ENCODE measurements at regions not wholly inside any gene's neighbourhood (a gene's known extent, or its start where the extent isn't known, plus 50 kb on each side); places are given as distances from the start of the nearest gene placed in this dataset.
"Not testable (repeated sequence)": the region's sequence is repeated elsewhere in the genome, so short reads cannot be mapped to it uniquely, and the experiment has no call there.

DNA sequence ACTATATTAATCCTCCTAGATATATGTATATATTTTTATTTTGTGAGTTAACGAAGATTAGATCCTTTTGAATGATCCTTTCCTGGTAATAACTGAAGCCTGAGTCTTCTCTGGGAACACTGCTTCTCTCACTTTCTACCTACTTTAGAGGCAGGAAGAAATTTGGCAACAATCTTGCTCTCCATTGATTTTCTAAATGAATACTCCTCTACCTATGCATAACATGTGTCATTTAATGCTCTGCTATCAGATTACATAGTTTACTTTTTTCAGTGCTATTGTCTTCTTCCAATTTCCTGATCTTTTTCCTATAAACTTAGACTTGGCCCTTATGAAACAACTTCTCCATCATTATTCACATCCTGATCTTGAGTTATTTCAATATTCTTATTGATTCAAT, 60.4 kb upstream of the PDHA2 start:
- H3K4me3 ChIP-seq (ENCODE audit: low read length): no peak overlapping the region
- H3K36me3 ChIP-seq (ENCODE audit: control insufficient read depth, insufficient read depth, low read length): no peaks in the 10 kb centered on the region
- H3K9ac ChIP-seq (ENCODE audit: low read length): no peak overlapping the region
- no peaks in the 10 kb centered on the region for H3K4me1 ChIP-seq (ENCODE audit: control insufficient read depth, insufficient read depth, low read length)
- H3K27me3 ChIP-seq (ENCODE audit: control insufficient read depth, insufficient read depth, low read length): no peaks in the 10 kb centered on the region
- no peak overlapping the region for H3K27ac ChIP-seq (ENCODE audit: low read depth, low read length)

DNA sequence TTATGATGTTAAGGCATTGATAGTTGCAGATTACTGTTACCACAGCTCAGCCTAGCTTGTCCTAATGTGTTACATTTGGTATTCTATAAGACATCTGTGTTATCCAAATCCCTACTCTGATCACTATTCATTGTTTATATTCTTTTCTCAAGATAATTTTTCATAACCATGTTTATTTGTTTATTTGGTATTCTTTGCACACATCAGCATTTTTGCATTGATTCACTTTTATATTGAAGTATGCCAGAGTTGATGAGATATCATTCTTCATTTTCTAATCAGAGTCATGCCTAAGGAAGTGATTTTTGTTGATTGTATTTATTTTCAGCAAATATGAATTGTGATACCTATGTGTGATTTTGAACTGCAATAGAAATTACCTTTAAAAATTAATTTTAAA, 61.2 kb upstream of the PDHA2 start:
- Histone ChIP-seq H3K9ac (ENCODE audit: low read length) (no peak overlapping the region), H3K27ac (ENCODE audit: low read depth, low read length) (no peak overlapping the region), H3K36me3 (ENCODE audit: control insufficient read depth, insufficient read depth, low read length) (no peaks in the 10 kb centered on the region), H3K27me3 (ENCODE audit: control insufficient read depth, insufficient read depth, low read length) (no peaks in the 10 kb centered on the region), H3K4me3 (ENCODE audit: low read length) (no peak overlapping the region), H3K4me1 (ENCODE audit: control insufficient read depth, insufficient read depth, low read length) (no peaks in the 10 kb centered on the region)

DNA sequence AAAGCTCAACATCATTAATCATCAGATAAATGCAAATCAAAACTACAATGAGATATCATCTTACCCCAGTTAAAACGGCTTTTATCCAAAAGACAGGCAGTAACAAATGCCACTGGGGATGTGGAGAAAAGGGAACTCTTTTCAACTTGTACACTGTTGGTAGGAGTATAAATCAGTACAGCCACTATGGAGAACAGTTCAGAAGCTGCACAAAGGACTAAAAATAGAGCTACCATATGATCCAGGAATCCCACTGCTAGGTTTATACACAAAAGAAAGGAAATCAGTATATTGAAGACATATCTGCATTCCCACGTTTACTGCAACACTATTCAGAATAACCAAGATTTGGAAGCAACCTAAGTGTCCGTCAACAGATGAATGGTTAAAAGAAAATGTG, 69.3 kb upstream of the PDHA2 start:
- H3K4me1 ChIP-seq (ENCODE audit: control insufficient read depth, insufficient read depth, low read length); H3K4me3 ChIP-seq (ENCODE audit: low read length); H3K9ac ChIP-seq (ENCODE audit: low read length); H3K27ac ChIP-seq (ENCODE audit: low read depth, low read length); H3K27me3 ChIP-seq (ENCODE audit: control insufficient read depth, insufficient read depth, low read length); H3K36me3 ChIP-seq (ENCODE audit: control insufficient read depth, insufficient read depth, low read length): not testable (repeated sequence)

DNA sequence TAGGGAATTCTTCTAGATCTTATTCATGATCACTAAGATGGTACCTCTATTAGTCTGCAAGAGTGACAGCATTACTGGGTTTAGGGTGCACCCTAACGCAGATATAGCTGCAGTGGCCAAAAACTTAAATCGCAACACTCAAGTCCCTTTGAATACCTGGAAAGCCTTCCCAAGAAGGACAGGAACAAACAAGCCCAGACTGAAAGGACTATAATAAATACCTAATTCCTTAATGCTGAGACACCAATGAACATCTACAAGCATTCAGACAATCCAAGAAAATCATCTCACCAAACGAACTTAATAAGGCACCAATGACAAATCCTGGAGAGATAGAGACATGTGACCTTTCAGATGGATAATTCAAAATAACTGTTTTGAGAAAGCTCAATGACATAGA, 74.9 kb upstream of the PDHA2 start:
- no peaks in the 10 kb centered on the region for H3K4me1 ChIP-seq (ENCODE audit: control insufficient read depth, insufficient read depth, low read length)
- H3K27me3 ChIP-seq (ENCODE audit: control insufficient read depth, insufficient read depth, low read length): no peaks in the 10 kb centered on the region
- no peak overlapping the region for H3K9ac ChIP-seq (ENCODE audit: low read length)
- H3K4me3 ChIP-seq (ENCODE audit: low read length): no peak overlapping the region
- H3K27ac ChIP-seq (ENCODE audit: low read depth, low read length): no peak overlapping the region
- no peaks in the 10 kb centered on the region for H3K36me3 ChIP-seq (ENCODE audit: control insufficient read depth, insufficient read depth, low read length)

DNA sequence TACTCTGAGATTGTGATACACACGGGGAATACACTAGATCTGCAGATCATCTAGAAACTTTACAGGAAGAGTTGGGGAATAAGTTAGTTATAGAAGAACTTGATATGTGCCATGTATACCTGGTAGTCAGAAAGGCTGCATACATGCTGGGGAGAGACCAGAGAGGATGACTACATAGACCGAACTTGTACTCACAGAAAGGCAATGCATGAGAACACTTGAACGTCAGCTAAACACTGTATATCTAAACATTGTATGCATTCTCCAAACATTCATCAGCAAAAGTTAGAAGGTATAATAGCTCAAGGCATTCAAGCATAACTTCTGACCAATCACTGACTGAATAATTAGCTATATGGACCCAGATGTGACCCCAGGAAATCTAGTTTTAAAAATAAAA, 78.0 kb upstream of the PDHA2 start:
- Histone ChIP-seq H3K4me1 (ENCODE audit: control insufficient read depth, insufficient read depth, low read length) (no peaks in the 10 kb centered on the region), H3K4me3 (ENCODE audit: low read length) (no peak overlapping the region), H3K27me3 (ENCODE audit: control insufficient read depth, insufficient read depth, low read length) (no peaks in the 10 kb centered on the region), H3K36me3 (ENCODE audit: control insufficient read depth, insufficient read depth, low read length) (no peaks in the 10 kb centered on the region), H3K9ac (ENCODE audit: low read length) (no peak overlapping the region), H3K27ac (ENCODE audit: low read depth, low read length) (no peak overlapping the region)

DNA sequence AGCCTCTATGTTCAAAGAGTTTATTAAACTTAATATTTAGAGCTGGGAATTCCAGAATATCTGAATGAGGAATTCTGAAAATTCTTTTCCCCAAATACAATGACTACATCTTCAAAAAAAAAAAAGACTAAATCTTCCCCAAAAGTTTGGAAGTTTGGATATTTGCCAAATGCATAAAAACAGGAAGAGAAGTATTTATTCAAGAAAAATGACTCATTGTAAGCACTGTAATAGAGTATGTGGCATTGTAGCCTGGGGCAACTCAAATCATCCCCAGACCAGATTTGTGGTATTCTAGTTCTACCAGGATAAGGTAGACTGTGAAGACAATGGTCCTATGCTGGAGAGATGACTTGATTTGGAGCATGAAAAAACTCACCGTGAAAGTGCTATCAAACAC, 78.5 kb upstream of the PDHA2 start:
- H3K36me3 ChIP-seq (ENCODE audit: control insufficient read depth, insufficient read depth, low read length): no peaks in the 10 kb centered on the region
- H3K9ac ChIP-seq (ENCODE audit: low read length): no peak overlapping the region
- no peak overlapping the region for H3K27ac ChIP-seq (ENCODE audit: low read depth, low read length)
- no peaks in the 10 kb centered on the region for H3K4me1 ChIP-seq (ENCODE audit: control insufficient read depth, insufficient read depth, low read length)
- H3K27me3 ChIP-seq (ENCODE audit: control insufficient read depth, insufficient read depth, low read length): no peaks in the 10 kb centered on the region
- no peak overlapping the region for H3K4me3 ChIP-seq (ENCODE audit: low read length)

DNA sequence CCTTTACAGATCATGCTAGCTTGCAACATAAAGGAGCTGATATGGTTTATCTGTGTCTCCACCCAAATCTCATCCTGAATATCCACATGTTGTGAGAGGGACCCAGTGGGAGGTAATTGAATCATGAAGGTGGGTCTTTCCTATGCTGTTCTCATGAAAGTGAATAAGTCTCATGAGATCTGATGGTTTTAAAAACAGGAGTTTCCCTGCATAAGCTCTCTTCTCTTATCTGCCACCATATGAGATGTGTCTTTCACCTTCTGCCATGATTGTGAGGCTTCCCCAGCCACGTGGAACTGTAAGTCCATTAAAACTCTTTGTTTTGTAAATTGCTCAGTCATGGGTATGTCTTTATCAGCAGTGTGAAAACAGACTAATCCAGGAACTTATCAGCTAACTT, 79.2 kb upstream of the PDHA2 start:
- not testable (repeated sequence) for H3K36me3 ChIP-seq (ENCODE audit: control insufficient read depth, insufficient read depth, low read length); H3K27me3 ChIP-seq (ENCODE audit: control insufficient read depth, insufficient read depth, low read length); H3K4me1 ChIP-seq (ENCODE audit: control insufficient read depth, insufficient read depth, low read length); H3K4me3 ChIP-seq (ENCODE audit: low read length); H3K9ac ChIP-seq (ENCODE audit: low read length); H3K27ac ChIP-seq (ENCODE audit: low read depth, low read length)

DNA sequence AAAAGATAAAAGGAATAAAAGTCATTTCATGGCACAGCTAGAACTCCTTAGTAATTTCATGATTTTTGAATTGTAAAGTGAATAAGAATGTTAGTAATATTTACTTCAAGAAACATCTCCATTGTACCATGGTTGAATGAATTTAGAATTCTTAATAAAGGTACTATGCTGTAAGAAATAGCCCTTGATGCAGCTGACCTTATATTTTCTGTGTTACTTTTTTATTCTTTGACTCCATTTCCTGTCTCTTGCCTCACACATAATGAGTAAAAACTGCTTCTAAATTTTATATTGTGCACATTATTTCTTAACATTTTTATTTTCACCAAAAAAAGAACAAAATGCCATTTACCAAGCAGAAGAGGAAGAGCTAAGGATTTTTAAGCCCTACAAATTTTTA, 81.9 kb upstream of the PDHA2 start:
- Histone ChIP-seq H3K36me3 (ENCODE audit: control insufficient read depth, insufficient read depth, low read length) (no peaks in the 10 kb centered on the region), H3K4me1 (ENCODE audit: control insufficient read depth, insufficient read depth, low read length) (no peaks in the 10 kb centered on the region), H3K27me3 (ENCODE audit: control insufficient read depth, insufficient read depth, low read length) (no peaks in the 10 kb centered on the region), H3K27ac (ENCODE audit: low read depth, low read length) (no peak overlapping the region), H3K9ac (ENCODE audit: low read length) (no peak overlapping the region), H3K4me3 (ENCODE audit: low read length) (no peak overlapping the region)

DNA sequence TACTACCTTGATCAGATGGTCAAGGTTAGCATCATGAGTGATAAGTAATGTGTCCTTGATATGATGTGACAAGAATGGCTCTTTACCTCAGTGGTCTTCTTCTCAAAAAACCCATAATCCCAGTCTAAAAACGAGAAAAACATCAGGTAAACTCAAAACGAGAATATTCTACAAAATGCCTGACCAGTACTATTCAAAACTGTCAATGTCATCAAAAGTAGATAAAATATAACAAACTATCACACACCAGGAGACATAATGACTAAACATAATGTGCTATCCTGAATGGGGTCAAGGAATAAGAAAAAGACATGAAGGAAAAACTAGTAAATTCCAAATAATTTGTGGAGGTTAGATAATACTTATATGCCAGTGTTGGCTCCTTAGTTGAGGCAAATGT, 85.2 kb upstream of the PDHA2 start:
- H3K27ac ChIP-seq (ENCODE audit: low read depth, low read length): no peak overlapping the region
- H3K9ac ChIP-seq (ENCODE audit: low read length): no peak overlapping the region
- H3K36me3 ChIP-seq (ENCODE audit: control insufficient read depth, insufficient read depth, low read length): no peaks in the 10 kb centered on the region
- no peaks in the 10 kb centered on the region for H3K27me3 ChIP-seq (ENCODE audit: control insufficient read depth, insufficient read depth, low read length)
- H3K4me3 ChIP-seq (ENCODE audit: low read length): no peak overlapping the region
- H3K4me1 ChIP-seq (ENCODE audit: control insufficient read depth, insufficient read depth, low read length): no peaks in the 10 kb centered on the region

DNA sequence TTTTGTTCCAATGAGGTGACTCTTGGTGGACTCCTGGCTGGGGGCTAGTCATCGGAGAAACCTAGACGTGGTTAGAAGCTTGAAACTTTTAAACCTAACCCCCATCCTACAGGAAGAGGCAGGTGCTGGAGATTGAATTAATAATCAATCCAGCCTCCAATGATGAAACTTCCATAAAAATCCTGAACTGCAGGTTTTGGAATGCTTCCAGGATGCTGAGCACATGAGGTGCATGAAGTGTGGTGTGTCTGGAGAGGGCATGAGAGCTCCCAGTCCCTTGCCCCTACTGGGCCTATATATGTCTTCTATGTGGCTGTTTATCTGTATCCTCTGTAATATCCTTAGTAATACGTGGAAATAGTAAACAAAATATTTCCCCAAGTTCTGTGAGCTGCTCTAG, 90.7 kb upstream of the PDHA2 start:
- Histone ChIP-seq H3K9ac (ENCODE audit: low read length) (no peak overlapping the region), H3K27ac (ENCODE audit: low read depth, low read length) (no peak overlapping the region), H3K4me1 (ENCODE audit: control insufficient read depth, insufficient read depth, low read length) (no peaks in the 10 kb centered on the region), H3K4me3 (ENCODE audit: low read length) (no peak overlapping the region), H3K27me3 (ENCODE audit: control insufficient read depth, insufficient read depth, low read length) (no peaks in the 10 kb centered on the region), H3K36me3 (ENCODE audit: control insufficient read depth, insufficient read depth, low read length) (no peaks in the 10 kb centered on the region)

DNA sequence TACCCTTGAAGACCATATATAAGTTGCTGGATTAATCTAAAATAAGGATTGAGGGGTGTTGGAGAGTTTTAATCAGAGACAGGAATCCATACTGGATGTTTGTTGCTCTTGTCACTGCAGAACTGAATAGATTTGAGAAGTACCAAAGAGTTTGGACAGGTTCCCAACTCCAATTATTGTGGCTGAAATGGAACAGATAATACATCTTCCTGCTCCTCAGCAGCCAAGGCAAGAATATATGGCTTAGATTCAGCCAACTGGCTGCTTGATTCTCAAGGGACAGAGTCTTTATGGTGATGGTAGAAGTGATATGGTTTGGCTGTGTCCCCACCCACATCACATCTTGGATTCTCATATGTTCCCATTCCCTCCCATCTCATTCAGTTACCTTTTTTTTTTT, 97.0 kb upstream of the PDHA2 start:
- H3K4me1 ChIP-seq (ENCODE audit: control insufficient read depth, insufficient read depth, low read length): no peaks in the 10 kb centered on the region
- H3K27ac ChIP-seq (ENCODE audit: low read depth, low read length): no peak overlapping the region
- no peaks in the 10 kb centered on the region for H3K36me3 ChIP-seq (ENCODE audit: control insufficient read depth, insufficient read depth, low read length)
- H3K4me3 ChIP-seq (ENCODE audit: low read length): no peak overlapping the region
- no peak overlapping the region for H3K9ac ChIP-seq (ENCODE audit: low read length)
- no peaks in the 10 kb centered on the region for H3K27me3 ChIP-seq (ENCODE audit: control insufficient read depth, insufficient read depth, low read length)

DNA sequence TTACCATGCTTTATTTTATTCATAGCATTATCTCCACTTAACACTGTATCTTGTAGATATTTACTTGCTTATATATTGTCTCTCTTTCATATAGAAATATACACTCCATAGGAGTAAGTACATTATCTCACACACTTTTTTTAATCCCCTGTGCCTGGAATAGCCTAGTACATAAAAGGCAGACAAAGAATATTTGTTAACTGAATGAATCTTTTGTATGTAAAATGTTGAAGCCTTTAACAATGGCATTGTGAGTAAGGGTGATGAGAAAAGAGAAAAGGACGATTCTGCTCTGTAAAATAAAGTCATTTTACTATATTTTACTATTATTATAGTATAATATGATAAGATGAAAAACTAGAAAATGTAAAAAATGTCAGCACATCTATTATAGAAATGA, 97.7 kb upstream of the PDHA2 start:
- Histone ChIP-seq H3K4me1 (ENCODE audit: control insufficient read depth, insufficient read depth, low read length) (no peaks in the 10 kb centered on the region), H3K36me3 (ENCODE audit: control insufficient read depth, insufficient read depth, low read length) (no peaks in the 10 kb centered on the region), H3K27me3 (ENCODE audit: control insufficient read depth, insufficient read depth, low read length) (no peaks in the 10 kb centered on the region), H3K9ac (ENCODE audit: low read length) (no peak overlapping the region), H3K27ac (ENCODE audit: low read depth, low read length) (no peak overlapping the region), H3K4me3 (ENCODE audit: low read length) (no peak overlapping the region)

DNA sequence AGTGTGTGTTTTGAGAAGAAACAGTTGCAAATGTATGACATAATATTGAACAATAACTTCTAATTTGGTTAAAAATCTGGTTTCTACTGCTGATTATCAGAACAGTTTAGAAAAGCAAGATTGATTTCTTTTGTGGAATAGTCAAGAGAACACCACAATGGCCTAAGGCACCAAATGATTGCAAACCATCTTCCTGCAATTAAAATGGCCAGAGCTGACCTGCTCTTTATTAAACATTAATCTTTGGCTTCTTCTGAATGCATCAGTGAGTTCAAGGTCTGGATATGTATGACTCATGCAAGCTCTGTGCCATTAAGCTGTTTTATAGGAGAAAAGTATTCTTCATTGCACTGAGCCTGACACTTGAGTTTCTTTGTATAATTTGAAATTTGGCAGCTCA, 107.8 kb upstream of the PDHA2 start:
- no peak overlapping the region for H3K9ac ChIP-seq (ENCODE audit: low read length)
- no peaks in the 10 kb centered on the region for H3K27me3 ChIP-seq (ENCODE audit: control insufficient read depth, insufficient read depth, low read length)
- no peak overlapping the region for H3K27ac ChIP-seq (ENCODE audit: low read depth, low read length)
- H3K4me1 ChIP-seq (ENCODE audit: control insufficient read depth, insufficient read depth, low read length): no peaks in the 10 kb centered on the region
- no peaks in the 10 kb centered on the region for H3K36me3 ChIP-seq (ENCODE audit: control insufficient read depth, insufficient read depth, low read length)
- H3K4me3 ChIP-seq (ENCODE audit: low read length): no peak overlapping the region

DNA sequence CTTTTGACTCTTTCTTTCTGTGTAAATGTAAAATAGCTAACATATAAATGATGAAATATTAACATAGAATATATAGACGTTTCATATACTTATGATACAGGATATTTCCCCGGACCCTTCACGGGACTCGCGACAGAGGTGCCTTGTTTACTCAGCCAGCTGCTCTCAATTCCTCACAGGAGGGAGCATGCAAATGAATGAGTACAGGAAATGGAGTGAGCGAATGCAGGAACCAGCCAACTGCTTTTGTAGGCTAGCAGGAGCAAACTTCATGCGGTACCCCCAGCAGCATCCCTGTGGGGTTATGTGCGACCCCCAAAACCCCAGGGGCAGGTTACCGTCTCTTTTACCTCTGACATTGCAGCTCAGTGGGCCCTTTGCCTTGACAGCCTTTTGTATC, 110.3 kb upstream of the PDHA2 start:
- Histone ChIP-seq H3K4me1 (ENCODE audit: control insufficient read depth, insufficient read depth, low read length) (no peaks in the 10 kb centered on the region), H3K36me3 (ENCODE audit: control insufficient read depth, insufficient read depth, low read length) (no peaks in the 10 kb centered on the region), H3K27ac (ENCODE audit: low read depth, low read length) (no peak overlapping the region), H3K27me3 (ENCODE audit: control insufficient read depth, insufficient read depth, low read length) (no peaks in the 10 kb centered on the region), H3K4me3 (ENCODE audit: low read length) (no peak overlapping the region), H3K9ac (ENCODE audit: low read length) (no peak overlapping the region)

All from rectal smooth muscle tissue (tissue), 1 donor.